ENCODE measurements at regions not wholly inside any gene's neighbourhood (a gene's known extent, or its start where the extent isn't known, plus 50 kb on each side); places are given as distances from the start of the nearest gene placed in this dataset.

GRCh38 chr19:28487999-28488398 lies 725.0 kb downstream of the UQCRFS1 start:
- Histone ChIP-seq H3K9me3 (ENCODE audit: control insufficient read depth, insufficient read depth, low read depth, low read length) (no peaks in the 10 kb centered on the region), H3K36me3 (ENCODE audit: control insufficient read depth in 2 of 2, insufficient read depth in 1 of 2, low read length in 2 of 2) (no peaks in the 10 kb centered on the region; a peak in 1 of 3 replicates), H3K4me1 (ENCODE audit: control insufficient read depth, insufficient read depth, low read length) (peaks cover 6% of the 10 kb centered on the region), H3K4me3 (ENCODE audit: low read depth, low read length) (no peak overlapping the region), H3K27ac (ENCODE audit: extremely low read depth, low read depth, low read length) (no peak overlapping the region)
- ChIA-PET CTCF (interaction anchor here (1.0 to 1.3 kb wide), 3 partner anchors 21 to 145 kb away, joined by 3 to 4 read pairs (median 3); no protein-coding TSS in a partner anchor), POLR2A (no interaction called here)
- TF ChIP-seq ZNF792 (tag by site-specific recombination; IDR thresholded peaks at IDR 0.05) (no peak), ZNF214 (tag by site-specific recombination; IDR thresholded peaks at IDR 0.05; ENCODE audit: borderline replicate concordance) (no peak), ZBTB21 (tag by site-specific recombination; IDR thresholded peaks at IDR 0.05) (no peak), CTCF (tag by site-specific recombination; IDR thresholded peaks at IDR 0.05) (no peak), ZNF658 (tag by site-specific recombination; IDR thresholded peaks at IDR 0.05) (no peak), GLI4 (tag by site-specific recombination; IDR thresholded peaks at IDR 0.05) (no peak), ZNF223 (tag by site-specific recombination; IDR thresholded peaks at IDR 0.05) (no peak), WT1 (tag by site-specific recombination; IDR thresholded peaks at IDR 0.05) (no peak), ZNF843 (tag by site-specific recombination; IDR thresholded peaks at IDR 0.05) (no peak), ZNF513 (tag by site-specific recombination; IDR thresholded peaks at IDR 0.05) (no peak), ZNF76 (tag by site-specific recombination; IDR thresholded peaks at IDR 0.05; ENCODE audit: borderline replicate concordance, low read depth) (no peak), ZBTB7A (tag by site-specific recombination; IDR thresholded peaks at IDR 0.05; ENCODE audit: low read depth) (no peak)

GRCh38 chr19:28486926-28487325 lies 726.0 kb downstream of the UQCRFS1 start:
- H3K4me1 ChIP-seq (ENCODE audit: control insufficient read depth, insufficient read depth, low read length): peaks cover 10% of the 10 kb centered on the region
- no peak overlapping the region for H3K4me3 ChIP-seq (ENCODE audit: low read depth, low read length)
- no peaks in the 10 kb centered on the region; a peak in 1 of 3 replicates for H3K36me3 ChIP-seq (ENCODE audit: control insufficient read depth in 2 of 2, insufficient read depth in 1 of 2, low read length in 2 of 2)
- ChIA-PET POLR2A (interaction anchor here (0.7 kb wide), 1 partner anchor 27 kb away, joined by 4 read pairs; no protein-coding TSS in a partner anchor), CTCF (interaction anchor here (0.7 to 1.4 kb wide), 5 partner anchors 20 to 952 kb away, joined by 3 to 7 read pairs (median 3); no protein-coding TSS in a partner anchor)
- H3K27ac ChIP-seq (ENCODE audit: extremely low read depth, low read depth, low read length): no peak overlapping the region
- H3K9me3 ChIP-seq (ENCODE audit: control insufficient read depth, insufficient read depth, low read depth, low read length): no peaks in the 10 kb centered on the region
- TF ChIP-seq HIC1 (tag by site-specific recombination; IDR thresholded peaks at IDR 0.05): no peak
- no peak for TF ChIP-seq ZNF16 (tag by site-specific recombination; IDR thresholded peaks at IDR 0.05; ENCODE audit: low read depth)
- no peak for TF ChIP-seq ZNF658 (tag by site-specific recombination; IDR thresholded peaks at IDR 0.05)
- TF ChIP-seq ZNF791 (tag by site-specific recombination; IDR thresholded peaks at IDR 0.05): no peak
- no peak for TF ChIP-seq ZNF76 (tag by site-specific recombination; IDR thresholded peaks at IDR 0.05; ENCODE audit: borderline replicate concordance, low read depth)
- TF ChIP-seq PRDM2 (tag by site-specific recombination; IDR thresholded peaks at IDR 0.05; ENCODE audit: borderline replicate concordance): no peak
- TF ChIP-seq GLIS2 (tag by site-specific recombination; IDR thresholded peaks at IDR 0.05): no peak
- TF ChIP-seq ZFP37 (tag by site-specific recombination; IDR thresholded peaks at IDR 0.05): no peak
- no peak for TF ChIP-seq ZBTB49 (tag by site-specific recombination; IDR thresholded peaks at IDR 0.05; ENCODE audit: low read depth)
- no peak for TF ChIP-seq ZNF23 (tag by site-specific recombination; IDR thresholded peaks at IDR 0.05; ENCODE audit: borderline replicate concordance)
- no peak for TF ChIP-seq ZNF707 (tag by site-specific recombination; IDR thresholded peaks at IDR 0.05)
- no peak for TF ChIP-seq ZNF792 (tag by site-specific recombination; IDR thresholded peaks at IDR 0.05)
